ENCODE measurements at regions not wholly inside any gene's neighbourhood (a gene's known extent, or its start where the extent isn't known, plus 50 kb on each side); places are given as distances from the start of the nearest gene placed in this dataset.
"Not testable (repeated sequence)": the region's sequence is repeated elsewhere in the genome, so short reads cannot be mapped to it uniquely, and the experiment has no call there.

GRCh38 chr1:201724766-201725118 lies 104.2 kb upstream of the IPO9 start:
- DNase-seq (ENCODE audit: low read depth, low spot score) = no peak

- DNase-seq (ENCODE audit: low read depth, low spot score) = no peak
Measured at GRCh38 chr1:201726700-201727099, 102.3 kb upstream of the IPO9 start.

GRCh38 chr1:201728731-201729130 lies 100.2 kb upstream of the IPO9 start:
- DNase-seq (ENCODE audit: low read depth, low spot score) = no peak

GRCh38 chr1:201729973-201730608 lies 98.9 kb upstream of the IPO9 start:
- DNase-seq (ENCODE audit: low read depth, low spot score) = no peak

- DNase-seq (ENCODE audit: low read depth, low spot score) = no peak
Measured at GRCh38 chr1:201730611-201731010, 98.3 kb upstream of the IPO9 start.

GRCh38 chr1:201731142-201731541 lies 97.8 kb upstream of the IPO9 start:
- DNase-seq (ENCODE audit: low read depth, low spot score) = no peak

- DNase-seq (ENCODE audit: low read depth, low spot score) = no peak
Measured at GRCh38 chr1:201731592-201731991, 97.4 kb upstream of the IPO9 start.

- no peak for DNase-seq (ENCODE audit: low read depth, low spot score)
Measured at GRCh38 chr1:201732351-201732750, 96.6 kb upstream of the IPO9 start.

- not testable (repeated sequence) for DNase-seq (ENCODE audit: low read depth, low spot score)
Measured at GRCh38 chr1:201734221-201734620, 94.7 kb upstream of the IPO9 start.

- DNase-seq (ENCODE audit: low read depth, low spot score) = no peak
Measured at GRCh38 chr1:201734786-201735185, 94.2 kb upstream of the IPO9 start.

- DNase-seq (ENCODE audit: low read depth, low spot score) = no peak
Measured at GRCh38 chr1:201736707-201737320, 92.1 kb upstream of the IPO9 start.

- DNase-seq (ENCODE audit: low read depth, low spot score) = peak; percentile 96
Measured at GRCh38 chr1:201737352-201738060, 91.5 kb upstream of the IPO9 start.

- no peak for DNase-seq (ENCODE audit: low read depth, low spot score)
Measured at GRCh38 chr1:201739080-201739479, 89.9 kb upstream of the IPO9 start.

- DNase-seq (ENCODE audit: low read depth, low spot score) = no peak
Measured at GRCh38 chr1:201739492-201740085, 89.4 kb upstream of the IPO9 start.

- DNase-seq (ENCODE audit: low read depth, low spot score) = no peak
Measured at GRCh38 chr1:201740086-201740541, 88.8 kb upstream of the IPO9 start.

GRCh38 chr1:201740670-201741111 lies 88.3 kb upstream of the IPO9 start:
- DNase-seq (ENCODE audit: low read depth, low spot score) = no peak

- no peak for DNase-seq (ENCODE audit: low read depth, low spot score)
Measured at GRCh38 chr1:201741763-201742342, 87.1 kb upstream of the IPO9 start.

GRCh38 chr1:201742476-201742875 lies 86.5 kb upstream of the IPO9 start:
- no peak for DNase-seq (ENCODE audit: low read depth, low spot score)

- no peak for DNase-seq (ENCODE audit: low read depth, low spot score)
Measured at GRCh38 chr1:201742955-201743805, 85.8 kb upstream of the IPO9 start.

- no peak for DNase-seq (ENCODE audit: low read depth, low spot score)
Measured at GRCh38 chr1:201745023-201745422, 83.9 kb upstream of the IPO9 start.

GRCh38 chr1:201746156-201746555 lies 82.8 kb upstream of the IPO9 start:
- DNase-seq (ENCODE audit: low read depth, low spot score) = no peak

Measured in brain pericyte (primary cell).